SK-N-SH (cell line): ENCODE measurements at regions not wholly inside any gene's neighbourhood (a gene's known extent, or its start where the extent isn't known, plus 50 kb on each side); places are given as distances from the start of the nearest gene placed in this dataset.

Experiments used
- CTCF ChIA-PET: fragments of 300-600, 350-600 bp; formaldehyde crosslinking; extraction: SDS; loops from one replicate; lab custom pipeline; 2021; lab: Yijun Ruan, JAX
- POLR2A ChIA-PET: fragments of 350-600 bp; sonication (Branson Sonifier 250); formaldehyde crosslinking; extraction: SDS; loops from one replicate; lab custom pipeline; 2020; ENCODE audit warnings: antibody characterized with exemption, inconsistent platforms; lab: Yijun Ruan, JAX
- DNase-seq: peaks from one replicate; pipeline ENCODE4 v3.0.0; 2012
- H2AFZ ChIP-seq: fragments of 200-600 bp; sonication (generic); 2 replicates; pipeline ENCODE4 v1.8.1; 2016; ENCODE audit warnings: antibody characterized with exemption, mild to moderate bottlenecking, low read depth
- H3F3A ChIP-seq: fragments of 200-600 bp; sonication (generic); replicated peaks from 2 replicates; pipeline ENCODE3; 2016; ENCODE audit warnings: antibody characterized with exemption, mild to moderate bottlenecking; ENCODE audit not compliant: insufficient read depth
- H3K27ac ChIP-seq, 2 experiments: fragments of 200-500 bp in 1 of 2; fragments of 200-600 bp in 1 of 2; sonication (Bioruptor generic) in 1 of 2; sonication (generic), shearing (Covaris generic) in 1 of 2; 2 replicates each; pipeline versions ENCODE4 v1.5.1 to v1.6.1; 2014 to 2016; ENCODE audit warnings: low read depth in 2 of 2, inconsistent platforms in 1 of 2, low read length in 1 of 2, mild to moderate bottlenecking in 1 of 2, mixed read lengths in 1 of 2
- H3K27me3 ChIP-seq: fragments of 200-600 bp; sonication (generic), shearing (Covaris generic); 2 replicates; pipeline ENCODE4 v1.6.1; 2016; ENCODE audit warnings: mixed run types; ENCODE audit not compliant: insufficient read depth
- H3K36me3 ChIP-seq, 2 experiments: fragments of 200-500 bp in 1 of 2; fragments of 200-600 bp in 1 of 2; sonication (Bioruptor generic) in 1 of 2; sonication (generic) in 1 of 2; replicated peaks in 1 of 2; 2 replicates each; pipeline versions ENCODE3 to v1.5.1; 2014 to 2016; ENCODE audit warnings: low read length in 1 of 2, mild to moderate bottlenecking in 1 of 2; ENCODE audit not compliant: insufficient read depth in 2 of 2, control insufficient read depth in 1 of 2
- H3K4me1 ChIP-seq, 2 experiments: fragments of 200-500 bp in 1 of 2; fragments of 200-600 bp in 1 of 2; sonication (Bioruptor generic) in 1 of 2; sonication (generic), shearing (Covaris generic) in 1 of 2; 2 replicates each; pipeline versions ENCODE4 v1.5.1 to v1.6.1; 2014 to 2016; ENCODE audit warnings: low read depth in 1 of 2, low read length in 1 of 2, mixed run types in 1 of 2; ENCODE audit not compliant: insufficient read depth in 2 of 2, control insufficient read depth in 1 of 2
- H3K4me2 ChIP-seq: fragments of 200-600 bp; sonication (generic), shearing (Covaris generic); 2 replicates; pipeline ENCODE4 v1.6.1; 2017; ENCODE audit warnings: mixed run types
- H3K4me3 ChIP-seq, 2 experiments: fragments of 200-500 bp in 1 of 2; fragments of 200-600 bp in 1 of 2; sonication (Bioruptor generic) in 1 of 2; sonication (generic), shearing (Covaris generic) in 1 of 2; 2 replicates each; pipeline versions ENCODE4 v1.5.1 to v1.8.1; 2014 to 2016; ENCODE audit warnings: low read depth in 2 of 2, inconsistent platforms in 1 of 2, low read length in 1 of 2, mild to moderate bottlenecking in 1 of 2, mixed read lengths in 1 of 2, moderate library complexity in 1 of 2
- H3K79me2 ChIP-seq: fragments of 200-600 bp; sonication (generic); 2 replicates; pipeline ENCODE4 v1.8.1; 2017; ENCODE audit warnings: mild to moderate bottlenecking; ENCODE audit not compliant: insufficient read depth
- H3K9ac ChIP-seq: fragments of 200-600 bp; sonication (generic); 2 replicates; pipeline ENCODE4 v1.6.1; 2017; ENCODE audit warnings: mixed run types
- H3K9me2 ChIP-seq: fragments of 200-600 bp; sonication (generic); 2 replicates; pipeline ENCODE4 v1.6.1; 2017; ENCODE audit warnings: mixed run types
- H3K9me3 ChIP-seq: fragments of 200-600 bp; sonication (generic); 2 replicates; pipeline ENCODE4 v1.6.1; 2017; ENCODE audit warnings: mixed run types, mild to moderate bottlenecking, moderate library complexity
- H4K20me1 ChIP-seq: fragments of 200-600 bp; sonication (generic); 2 replicates; pipeline ENCODE4 v1.6.1; 2017; ENCODE audit warnings: mild to moderate bottlenecking, mixed run types; ENCODE audit not compliant: insufficient read depth
- ELF1 ChIP-seq: IDR thresholded peaks from 2 replicates; pipeline ENCODE4 v1.4.0; 2012
- EP300 ChIP-seq, 2 experiments: IDR thresholded peaks; 2 replicates each; pipeline versions ENCODE4 v1.4.0 to v1.6.1; 2012; ENCODE audit warnings: borderline replicate concordance in 1 of 2, low read depth in 1 of 2, low read length in 1 of 2
- EZH2phosphoT487 ChIP-seq: fragments of 200-600 bp; sonication (generic); IDR thresholded peaks from 2 replicates; pipeline ENCODE4 v1.6.1; 2017; ENCODE audit warnings: low read depth, mixed run types, mild to moderate bottlenecking, antibody characterized with exemption, moderate library complexity, borderline replicate concordance
- FOSL2 ChIP-seq: IDR thresholded peaks from 2 replicates; pipeline ENCODE4 v1.4.0; 2012; ENCODE audit warnings: low read depth, mild to moderate bottlenecking, moderate library complexity, borderline replicate concordance
- GABPA ChIP-seq: IDR thresholded peaks from 2 replicates; pipeline ENCODE4 v1.4.0; 2012; ENCODE audit warnings: low read depth, mild to moderate bottlenecking
- GATA2 ChIP-seq: sonication (generic); formaldehyde crosslinking; IDR thresholded peaks from 2 replicates; pipeline ENCODE4 v1.5.0; 2020; ENCODE audit warnings: mild to moderate bottlenecking, missing genetic modification reagents
- JUND ChIP-seq: IDR thresholded peaks from 2 replicates; pipeline ENCODE4 v1.4.0; 2012
- MXI1 ChIP-seq: IDR thresholded peaks from 2 replicates; pipeline ENCODE4 v1.6.1; 2012; ENCODE audit warnings: mild to moderate bottlenecking, low read depth, low read length, improper control_type of control experiment
- NRF1 ChIP-seq: IDR thresholded peaks from 2 replicates; pipeline ENCODE4 v1.6.1; 2012; ENCODE audit warnings: low read depth, mild to moderate bottlenecking, low read length
- POLR2AphosphoS5 ChIP-seq: IDR thresholded peaks from 2 replicates; pipeline ENCODE4 v1.6.1; 2012; ENCODE audit warnings: low read depth, low read length
- RCOR1 ChIP-seq: fragments of 150-350 bp; IDR thresholded peaks from 2 replicates; pipeline ENCODE4 v1.6.1; 2017; ENCODE audit warnings: antibody characterized with exemption, low read length
- WGBS: methylation state at CpG from one replicate; pipeline ENCODE4 v1.1.6; 2017; ENCODE audit warnings: low lambda C conversion rate; 5-methylcytosine and 5-hydroxymethylcytosine counted together
- TF ChIP-seq, protein P1 (sequence below): IDR thresholded peaks from 2 replicates; pipeline ENCODE4 v1.6.1; 2012; ENCODE audit warnings: mild to moderate bottlenecking, low read depth, low read length, moderate library complexity
- TF ChIP-seq, protein P2 (sequence below): IDR thresholded peaks from 2 replicates; pipeline ENCODE4; 2012
- TF ChIP-seq, protein P3 (sequence below): fragments of 150-350 bp; IDR thresholded peaks from 2 replicates; pipeline ENCODE4 v1.6.1; 2016; ENCODE audit warnings: mild to moderate bottlenecking, low read depth, low read length

DNA sequence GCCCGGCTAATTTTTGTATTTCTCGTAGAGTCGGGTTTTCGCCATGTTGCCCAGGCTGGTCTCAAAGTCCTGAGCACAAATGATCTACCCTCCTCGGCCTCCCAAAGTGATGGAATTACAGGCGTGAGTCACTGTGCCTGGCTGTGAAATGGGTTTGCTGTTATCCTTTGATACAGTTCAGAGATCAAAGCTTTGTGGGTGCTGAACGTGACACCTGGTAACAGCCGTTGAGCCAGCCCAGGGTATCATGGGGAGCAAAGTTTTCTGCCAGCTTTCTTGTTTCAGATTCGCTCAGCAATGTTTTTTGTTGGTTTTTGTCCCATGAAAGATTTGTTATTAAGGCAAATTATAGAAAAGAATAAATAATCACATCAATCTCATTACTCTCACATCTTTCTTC lies 68.9 kb upstream of the LPAR1 start (continued):
- TF ChIP-seq, protein P1, sequence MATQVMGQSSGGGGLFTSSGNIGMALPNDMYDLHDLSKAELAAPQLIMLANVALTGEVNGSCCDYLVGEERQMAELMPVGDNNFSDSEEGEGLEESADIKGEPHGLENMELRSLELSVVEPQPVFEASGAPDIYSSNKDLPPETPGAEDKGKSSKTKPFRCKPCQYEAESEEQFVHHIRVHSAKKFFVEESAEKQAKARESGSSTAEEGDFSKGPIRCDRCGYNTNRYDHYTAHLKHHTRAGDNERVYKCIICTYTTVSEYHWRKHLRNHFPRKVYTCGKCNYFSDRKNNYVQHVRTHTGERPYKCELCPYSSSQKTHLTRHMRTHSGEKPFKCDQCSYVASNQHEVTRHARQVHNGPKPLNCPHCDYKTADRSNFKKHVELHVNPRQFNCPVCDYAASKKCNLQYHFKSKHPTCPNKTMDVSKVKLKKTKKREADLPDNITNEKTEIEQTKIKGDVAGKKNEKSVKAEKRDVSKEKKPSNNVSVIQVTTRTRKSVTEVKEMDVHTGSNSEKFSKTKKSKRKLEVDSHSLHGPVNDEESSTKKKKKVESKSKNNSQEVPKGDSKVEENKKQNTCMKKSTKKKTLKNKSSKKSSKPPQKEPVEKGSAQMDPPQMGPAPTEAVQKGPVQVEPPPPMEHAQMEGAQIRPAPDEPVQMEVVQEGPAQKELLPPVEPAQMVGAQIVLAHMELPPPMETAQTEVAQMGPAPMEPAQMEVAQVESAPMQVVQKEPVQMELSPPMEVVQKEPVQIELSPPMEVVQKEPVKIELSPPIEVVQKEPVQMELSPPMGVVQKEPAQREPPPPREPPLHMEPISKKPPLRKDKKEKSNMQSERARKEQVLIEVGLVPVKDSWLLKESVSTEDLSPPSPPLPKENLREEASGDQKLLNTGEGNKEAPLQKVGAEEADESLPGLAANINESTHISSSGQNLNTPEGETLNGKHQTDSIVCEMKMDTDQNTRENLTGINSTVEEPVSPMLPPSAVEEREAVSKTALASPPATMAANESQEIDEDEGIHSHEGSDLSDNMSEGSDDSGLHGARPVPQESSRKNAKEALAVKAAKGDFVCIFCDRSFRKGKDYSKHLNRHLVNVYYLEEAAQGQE = no peak
- no peak for TF ChIP-seq NRF1

DNA sequence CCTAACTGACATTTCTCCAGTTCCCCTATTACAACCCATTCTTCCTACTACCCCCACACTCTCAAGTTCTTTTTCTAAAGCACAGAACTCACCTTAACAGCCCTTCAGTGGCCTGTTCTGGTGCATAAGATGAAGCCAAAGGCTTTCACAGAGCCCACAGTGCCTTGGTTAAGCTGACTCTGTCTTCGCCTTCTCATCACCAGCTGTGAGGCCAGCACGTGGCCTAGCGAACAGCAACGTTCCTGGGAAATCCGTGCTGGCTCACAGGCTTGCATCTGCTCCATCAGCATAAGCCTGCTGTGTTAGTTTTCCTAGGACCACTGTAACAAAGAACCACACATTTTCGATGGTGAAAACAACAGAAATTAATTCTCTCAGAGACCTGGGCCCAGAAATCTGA lies 67.9 kb upstream of the LPAR1 start:
- CTCF ChIA-PET = no interaction called here

More for the DNA sequence above, 67.9 kb upstream of the LPAR1 start:
- POLR2A ChIA-PET = no interaction called here
- Histone ChIP-seq H3K9ac (no peak overlapping the region), H3K4me2 (no peak overlapping the region), H3K9me3 (no peaks in the 10 kb centered on the region), H3K36me3 (no peaks in the 10 kb centered on the region), H3K4me1 (no peaks in the 10 kb centered on the region), H3K4me3 (no peak overlapping the region), H3K27me3 (no peaks in the 10 kb centered on the region), H3F3A (no peaks in the 10 kb centered on the region), H3K9me2 (no peaks in the 10 kb centered on the region), H3K27ac (no peak overlapping the region), H4K20me1 (no peaks in the 10 kb centered on the region), H2AFZ (no peak overlapping the region), H3K79me2 (no peaks in the 10 kb centered on the region)
- DNase-seq = no peak
- 83% methylated on average over 6 of the region's 6 CpGs for WGBS
- TF ChIP-seq EP300 (IDR thresholded peaks at IDR 0.05; ENCODE audit: borderline replicate concordance in 1 of 2, low read depth in 1 of 2, low read length in 1 of 2) (no peak), JUND (no peak), GABPA (no peak), RCOR1 (no peak), NRF1 (no peak), FOSL2 (no peak), EZH2phosphoT487 (no peak), GATA2 (no peak), POLR2AphosphoS5 (no peak), MXI1 (no peak), ELF1 (no peak)
- TF ChIP-seq, protein P2, sequence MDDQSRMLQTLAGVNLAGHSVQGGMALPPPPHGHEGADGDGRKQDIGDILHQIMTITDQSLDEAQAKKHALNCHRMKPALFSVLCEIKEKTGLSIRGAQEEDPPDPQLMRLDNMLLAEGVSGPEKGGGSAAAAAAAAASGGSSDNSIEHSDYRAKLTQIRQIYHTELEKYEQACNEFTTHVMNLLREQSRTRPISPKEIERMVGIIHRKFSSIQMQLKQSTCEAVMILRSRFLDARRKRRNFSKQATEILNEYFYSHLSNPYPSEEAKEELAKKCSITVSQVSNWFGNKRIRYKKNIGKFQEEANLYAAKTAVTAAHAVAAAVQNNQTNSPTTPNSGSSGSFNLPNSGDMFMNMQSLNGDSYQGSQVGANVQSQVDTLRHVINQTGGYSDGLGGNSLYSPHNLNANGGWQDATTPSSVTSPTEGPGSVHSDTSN = no peak
- TF ChIP-seq, protein P3, sequence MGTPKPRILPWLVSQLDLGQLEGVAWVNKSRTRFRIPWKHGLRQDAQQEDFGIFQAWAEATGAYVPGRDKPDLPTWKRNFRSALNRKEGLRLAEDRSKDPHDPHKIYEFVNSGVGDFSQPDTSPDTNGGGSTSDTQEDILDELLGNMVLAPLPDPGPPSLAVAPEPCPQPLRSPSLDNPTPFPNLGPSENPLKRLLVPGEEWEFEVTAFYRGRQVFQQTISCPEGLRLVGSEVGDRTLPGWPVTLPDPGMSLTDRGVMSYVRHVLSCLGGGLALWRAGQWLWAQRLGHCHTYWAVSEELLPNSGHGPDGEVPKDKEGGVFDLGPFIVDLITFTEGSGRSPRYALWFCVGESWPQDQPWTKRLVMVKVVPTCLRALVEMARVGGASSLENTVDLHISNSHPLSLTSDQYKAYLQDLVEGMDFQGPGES = no peak
- TF ChIP-seq, protein P1 = no peak
